Activated T-helper 1 cell treated with anti-CD3 and anti-CD28 coated beads, Interleukin-12 subunit alpha, Interleukin-12 subunit beta, Interleukin-2, Interleukin-4 antibody, amounts not matched to agents 30 ng/mL and 10 ng/mL and 1 ng/mL, durations not matched to agents 14 hours and 24 hours and 36 hours (primary cell): ENCODE measurements at regions not wholly inside any gene's neighbourhood (a gene's known extent, or its start where the extent isn't known, plus 50 kb on each side); places are given as distances from the start of the nearest gene placed in this dataset.
"Not testable (repeated sequence)": the region's sequence is repeated elsewhere in the genome, so short reads cannot be mapped to it uniquely, and the experiment has no call there.

ENCODE experiments used
- DNase-seq: peaks from one replicate; pipeline ENCODE4 v3.0.0; 2021; ENCODE audit warnings: low spot score
- H3K27ac Mint-ChIP-seq: one replicate; pipeline ENCODE4 v1.8.0; 2021; ENCODE audit warnings: mild to moderate bottlenecking, mixed read lengths
- H3K27me3 Mint-ChIP-seq: one replicate; pipeline ENCODE4 v1.8.0; 2022; ENCODE audit warnings: mild to moderate bottlenecking, moderate library complexity, mixed read lengths; ENCODE audit not compliant: insufficient read depth
- H3K36me3 Mint-ChIP-seq: one replicate; pipeline ENCODE4 v1.8.0; 2021; ENCODE audit warnings: low read depth, mixed read lengths
- H3K4me1 Mint-ChIP-seq: one replicate; pipeline ENCODE4 v1.8.0; 2021; ENCODE audit warnings: low read depth, mixed read lengths
- H3K4me3 Mint-ChIP-seq: one replicate; pipeline ENCODE4 v1.8.0; 2021; ENCODE audit warnings: mild to moderate bottlenecking, moderate library complexity, mixed read lengths
- H3K9me3 Mint-ChIP-seq: one replicate; pipeline ENCODE4 v1.8.0; 2021; ENCODE audit warnings: mixed read lengths
- intact Hi-C: fragments of 100-400 bp; cut with micrococcal nuclease; formaldehyde crosslinking; loops from one replicate; pipeline ENCODE4 v1.15.1; 2024

DNA sequence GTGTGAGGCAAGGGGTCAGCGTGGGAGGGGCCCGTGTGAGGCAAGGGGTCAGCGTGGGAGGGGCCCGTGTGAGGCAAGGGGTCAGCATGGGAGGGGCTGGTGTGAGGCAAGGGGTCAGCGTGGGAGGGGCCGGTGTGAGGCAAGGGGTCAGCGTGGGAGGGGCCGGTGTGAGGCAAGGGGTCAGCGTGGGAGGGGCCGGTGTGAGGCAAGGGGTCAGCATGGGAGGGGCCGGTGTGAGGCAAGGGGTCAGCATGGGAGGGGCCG lies 119.2 kb downstream of the SEPTIN14 start:
- H3K4me1 Mint-ChIP-seq, H3K27me3 Mint-ChIP-seq, DNase-seq, H3K27ac Mint-ChIP-seq, H3K36me3 Mint-ChIP-seq, intact Hi-C loops, H3K4me3 Mint-ChIP-seq, H3K9me3 Mint-ChIP-seq: not testable (repeated sequence)

DNA sequence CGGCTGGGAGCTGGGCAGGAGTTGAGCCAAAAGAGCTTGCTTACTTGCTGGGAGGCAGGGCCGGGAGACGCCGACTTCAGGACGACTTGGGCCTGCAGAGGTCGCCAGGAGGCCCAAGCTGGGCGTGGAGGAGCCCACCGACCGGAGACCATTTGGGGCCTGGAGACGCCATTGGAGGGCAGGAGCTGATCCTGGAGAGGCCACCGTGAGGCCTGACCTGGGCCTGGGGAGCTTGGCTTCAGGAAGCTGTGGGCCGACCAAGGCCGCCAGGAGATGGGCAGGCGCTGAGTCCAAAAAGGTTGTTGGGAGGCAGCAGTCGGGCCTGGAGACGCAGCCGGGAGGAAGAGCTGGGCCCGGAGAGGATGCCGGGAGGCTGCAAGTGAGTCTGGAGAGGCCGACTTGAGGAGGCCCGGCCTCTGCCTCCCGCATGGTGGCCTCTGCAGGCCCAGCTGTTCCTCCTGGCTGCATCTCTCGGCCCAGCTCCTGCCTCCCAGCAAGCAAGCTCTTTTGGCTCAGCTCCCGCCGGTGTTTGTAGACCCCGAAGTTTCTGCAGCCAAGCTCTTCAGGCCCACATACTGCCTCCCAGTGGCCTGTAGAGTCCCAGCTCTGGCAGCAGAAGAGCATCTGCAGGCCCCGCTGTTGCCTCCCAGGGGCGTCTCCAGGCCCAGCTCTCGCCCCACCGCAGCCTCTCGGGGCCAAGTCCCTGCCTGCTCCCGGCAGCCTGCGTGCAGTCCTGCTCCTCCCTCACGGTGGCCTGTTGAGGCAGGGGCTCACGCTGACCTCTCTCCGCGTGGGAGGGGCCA lies 119.7 kb downstream of the SEPTIN14 start:
- H3K4me1 Mint-ChIP-seq, H3K27me3 Mint-ChIP-seq, DNase-seq, H3K27ac Mint-ChIP-seq, H3K36me3 Mint-ChIP-seq, intact Hi-C loops, H3K9me3 Mint-ChIP-seq, H3K4me3 Mint-ChIP-seq: not testable (repeated sequence)

- H3K4me1 Mint-ChIP-seq, H3K27me3 Mint-ChIP-seq, intact Hi-C loops, H3K36me3 Mint-ChIP-seq, H3K4me3 Mint-ChIP-seq, H3K27ac Mint-ChIP-seq, H3K9me3 Mint-ChIP-seq, DNase-seq: not testable (repeated sequence)
Observed at GRCh38 chr7:55741721-55742631, 120.6 kb downstream of the SEPTIN14 start.

DNA sequence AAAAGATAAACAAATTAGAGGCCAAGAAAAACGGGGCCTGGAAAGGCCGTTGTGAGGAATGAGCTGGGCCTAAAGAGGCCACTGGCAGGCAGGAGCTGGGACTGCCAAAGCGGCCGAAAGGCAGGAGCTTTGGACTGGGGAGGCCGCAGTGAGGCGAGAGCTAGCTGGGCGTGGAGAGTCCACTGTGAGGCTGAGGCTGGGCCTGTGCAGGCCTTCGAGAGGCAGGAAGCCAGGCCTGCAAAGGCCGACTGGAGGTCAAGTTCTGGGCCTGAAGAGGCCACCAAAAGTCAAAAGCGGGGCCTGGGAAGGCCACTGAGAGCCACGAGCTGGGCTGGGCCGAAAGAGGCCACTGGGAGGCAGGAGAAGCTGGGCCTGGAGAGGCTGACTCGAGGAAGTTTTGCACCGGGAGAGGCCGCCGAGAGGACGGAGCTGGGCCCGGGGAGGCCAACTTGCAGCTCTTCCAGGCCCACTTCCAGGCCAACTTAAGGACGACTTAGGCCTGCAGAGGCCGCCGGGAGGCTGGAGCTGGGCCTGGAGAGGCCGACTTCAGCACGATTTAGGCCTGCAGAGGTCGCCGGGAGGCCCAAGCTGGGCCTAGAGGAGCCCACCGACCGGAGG lies 121.8 kb downstream of the SEPTIN14 start:
- H3K4me1 Mint-ChIP-seq, DNase-seq, H3K27ac Mint-ChIP-seq, H3K36me3 Mint-ChIP-seq, H3K9me3 Mint-ChIP-seq, H3K4me3 Mint-ChIP-seq, intact Hi-C loops, H3K27me3 Mint-ChIP-seq: not testable (repeated sequence)

- intact Hi-C loops, H3K4me1 Mint-ChIP-seq, H3K4me3 Mint-ChIP-seq, DNase-seq, H3K36me3 Mint-ChIP-seq, H3K27me3 Mint-ChIP-seq, H3K27ac Mint-ChIP-seq, H3K9me3 Mint-ChIP-seq: not testable (repeated sequence)
Observed at GRCh38 chr7:55740053-55740452, 122.5 kb downstream of the SEPTIN14 start.

DNA sequence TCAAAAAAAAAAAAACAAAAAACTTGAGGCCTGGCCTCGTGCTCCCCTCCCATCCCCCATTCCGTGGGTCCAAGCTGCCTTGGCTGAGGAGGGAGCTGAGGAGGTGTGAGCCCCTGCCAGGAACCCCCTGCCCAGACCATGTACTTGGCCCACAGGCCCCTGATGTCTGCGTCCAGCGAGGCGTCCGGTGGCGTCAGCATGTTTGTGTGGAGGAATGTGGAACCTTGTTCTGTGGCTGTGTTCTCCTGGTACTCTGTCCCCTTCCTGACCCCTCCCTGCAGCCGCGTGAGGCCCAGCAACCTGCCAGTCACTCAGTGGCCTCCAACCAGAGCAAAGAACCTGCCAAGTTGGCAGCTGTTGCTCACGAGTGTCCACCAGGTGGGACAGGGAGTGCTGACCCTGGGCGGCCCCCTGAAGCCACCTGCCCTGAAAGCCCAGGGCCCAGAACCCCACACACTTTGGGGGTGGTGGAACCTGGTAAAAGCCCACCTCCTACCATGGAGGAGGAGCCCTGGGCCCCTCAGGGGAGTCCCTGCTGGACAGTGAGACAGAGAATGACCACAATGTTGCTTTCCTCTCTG lies 125.8 kb downstream of the SEPTIN14 start:
- H3K27ac Mint-ChIP-seq, DNase-seq, intact Hi-C loops, H3K27me3 Mint-ChIP-seq, H3K9me3 Mint-ChIP-seq, H3K4me1 Mint-ChIP-seq, H3K4me3 Mint-ChIP-seq, H3K36me3 Mint-ChIP-seq: not testable (repeated sequence)

DNA sequence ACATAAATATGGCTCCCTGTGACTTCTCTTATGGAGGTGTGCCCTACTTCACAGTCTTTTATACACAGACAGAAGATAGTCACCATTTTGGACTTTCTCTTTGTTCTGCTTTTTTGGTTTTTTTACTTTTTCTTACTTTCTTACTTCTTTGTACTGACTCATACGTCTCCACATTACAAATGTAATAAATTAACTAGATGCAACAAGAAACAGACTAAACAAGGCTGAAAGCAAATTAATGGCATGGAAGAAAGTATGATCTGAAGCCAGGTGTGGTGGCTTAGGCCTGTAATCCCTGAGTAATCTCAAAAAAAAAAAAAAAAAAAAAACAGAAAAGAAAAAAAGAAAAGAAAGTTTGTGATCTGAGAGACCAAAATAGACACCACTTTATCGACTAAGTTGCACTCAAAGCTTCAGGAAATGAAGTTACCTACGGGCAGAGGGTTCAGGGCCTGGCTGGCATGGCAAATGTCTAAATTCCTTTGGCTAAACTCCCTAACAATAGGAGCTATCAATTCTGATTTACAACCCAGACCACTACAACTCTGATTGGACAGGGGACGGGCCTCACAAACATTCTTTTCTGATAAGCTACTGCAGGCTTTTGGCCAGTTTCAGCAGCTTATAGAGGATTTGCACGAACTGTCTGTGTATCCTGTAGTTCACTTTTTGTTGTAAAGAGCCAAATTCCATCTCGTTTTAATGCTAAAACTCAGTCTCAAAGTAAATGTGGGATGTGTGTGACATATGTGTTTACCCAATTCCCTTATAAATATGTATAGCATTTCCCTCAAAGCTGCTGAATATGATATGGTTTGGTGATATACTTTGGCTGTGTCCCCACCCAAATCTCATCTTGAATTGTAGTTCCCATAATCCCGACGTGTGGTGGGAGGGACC lies 129.1 kb downstream of the SEPTIN14 start:
- Mint-ChIP-seq H3K4me3 (no peak overlapping the region), H3K9me3 (peaks cover 4% of the 10 kb centered on the region), H3K4me1 (no peaks in the 10 kb centered on the region), H3K27me3 (no peaks in the 10 kb centered on the region), H3K36me3 (no peaks in the 10 kb centered on the region), H3K27ac (no peak overlapping the region)
- no peak for DNase-seq
- intact Hi-C loops, result no loop called here

GRCh38 chr7:55731931-55732330 lies 130.6 kb downstream of the SEPTIN14 start:
- DNase-seq, result no peak
- H3K27me3 Mint-ChIP-seq, result no peaks in the 10 kb centered on the region
- intact Hi-C loops, result no loop called here
- no peak overlapping the region for H3K27ac Mint-ChIP-seq
- no peaks in the 10 kb centered on the region for H3K4me1 Mint-ChIP-seq
- no peaks in the 10 kb centered on the region for H3K36me3 Mint-ChIP-seq
- peaks cover 4% of the 10 kb centered on the region for H3K9me3 Mint-ChIP-seq
- H3K4me3 Mint-ChIP-seq, result no peak overlapping the region

- no peaks in the 10 kb centered on the region for H3K27me3 Mint-ChIP-seq
- intact Hi-C loops, result no loop called here
- no peak for DNase-seq
- peaks cover 4% of the 10 kb centered on the region for H3K9me3 Mint-ChIP-seq
- H3K4me3 Mint-ChIP-seq, result no peak overlapping the region
- no peaks in the 10 kb centered on the region for H3K4me1 Mint-ChIP-seq
- no peak overlapping the region for H3K27ac Mint-ChIP-seq
- no peaks in the 10 kb centered on the region for H3K36me3 Mint-ChIP-seq
Observed at GRCh38 chr7:55730197-55730596, 132.4 kb downstream of the SEPTIN14 start.

GRCh38 chr7:55723621-55723941 lies 139.0 kb downstream of the SEPTIN14 start:
- Mint-ChIP-seq H3K36me3 (no peaks in the 10 kb centered on the region), H3K4me1 (no peaks in the 10 kb centered on the region), H3K27ac (no peak overlapping the region), H3K4me3 (no peak overlapping the region), H3K27me3 (no peaks in the 10 kb centered on the region), H3K9me3 (no peaks in the 10 kb centered on the region)
- intact Hi-C loops, result loop anchor here (2.0 kb wide), 1 partner anchor 83 kb away; no protein-coding TSS in a partner anchor
- no peak for DNase-seq

DNA sequence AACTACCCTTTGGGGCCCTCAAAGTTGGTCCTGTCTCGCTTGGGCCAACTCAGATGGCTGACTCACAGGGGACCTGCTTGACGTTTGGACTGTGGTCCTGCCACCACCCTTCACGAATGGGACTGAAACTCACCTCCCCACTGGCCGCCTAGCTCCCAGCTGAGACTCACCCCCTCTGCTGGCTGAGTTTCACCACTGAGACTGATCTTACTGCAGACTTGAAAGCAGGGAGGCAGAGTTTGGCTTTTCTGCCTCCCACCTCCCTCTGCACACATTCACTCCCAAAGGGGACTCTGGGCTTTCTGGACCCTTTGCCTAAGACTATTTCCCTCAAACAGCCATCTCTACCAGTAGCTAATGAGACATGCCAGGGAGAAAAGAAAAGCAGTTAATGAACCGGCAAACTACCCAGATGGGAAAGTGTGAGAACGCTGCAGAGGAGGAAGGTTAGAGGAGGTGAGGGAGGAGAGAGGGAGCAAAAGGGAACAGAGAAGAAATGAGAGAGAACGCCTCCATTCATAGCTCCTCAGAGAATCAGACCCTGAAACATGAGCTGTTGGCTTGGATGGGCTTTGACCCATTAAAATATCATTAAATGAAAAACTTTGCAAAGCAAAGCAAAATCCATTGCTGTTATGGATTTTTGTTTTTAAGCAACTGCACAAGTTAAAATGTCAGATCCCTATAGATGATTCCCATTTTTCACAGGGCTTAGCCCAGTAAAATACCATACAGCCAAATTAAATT lies 139.5 kb downstream of the SEPTIN14 start:
- H3K4me1 Mint-ChIP-seq, H3K27me3 Mint-ChIP-seq, H3K9me3 Mint-ChIP-seq, H3K4me3 Mint-ChIP-seq, DNase-seq, H3K27ac Mint-ChIP-seq, H3K36me3 Mint-ChIP-seq: not testable (repeated sequence)
- intact Hi-C loops, result loop anchor here (2.0 kb wide), 1 partner anchor 82 kb away; no protein-coding TSS in a partner anchor

DNA sequence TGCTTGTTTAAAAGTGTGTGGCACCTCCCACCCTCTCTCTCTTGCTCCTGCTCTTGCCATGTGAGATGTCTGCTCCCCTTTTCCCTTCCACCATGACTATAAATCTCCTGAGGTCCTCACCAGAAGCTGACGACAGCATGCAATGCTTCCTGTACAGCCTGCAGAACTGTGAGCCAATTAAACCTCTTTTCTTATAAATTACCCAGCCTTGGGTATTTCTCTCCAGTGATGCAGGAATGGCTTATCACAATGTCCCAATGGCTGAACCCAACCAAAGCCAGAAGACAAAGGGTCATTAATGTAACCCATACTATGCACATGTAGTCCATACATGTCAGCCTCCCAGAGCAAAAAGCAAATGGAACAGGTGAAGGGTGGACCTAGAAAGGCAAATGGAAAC lies 141.5 kb downstream of the SEPTIN14 start:
- H3K36me3 Mint-ChIP-seq, H3K9me3 Mint-ChIP-seq: not testable (repeated sequence)

More for the DNA sequence above, 141.5 kb downstream of the SEPTIN14 start:
- H3K4me3 Mint-ChIP-seq, H3K27ac Mint-ChIP-seq, H3K4me1 Mint-ChIP-seq, H3K27me3 Mint-ChIP-seq, intact Hi-C loops, DNase-seq: not testable (repeated sequence)
